ENCODE measurements at regions not wholly inside any gene's neighbourhood (a gene's known extent, or its start where the extent isn't known, plus 50 kb on each side); places are given as distances from the start of the nearest gene placed in this dataset.

- H3K4me3 ChIP-seq (ENCODE audit: low read depth in 2 of 2, low read length in 2 of 2), result no peak overlapping the region
- no peaks in the 10 kb centered on the region for H3K27me3 ChIP-seq (ENCODE audit: control insufficient read depth, insufficient read depth, low read length)
- H3K4me1 ChIP-seq (ENCODE audit: control insufficient read depth, insufficient read depth, low read length), result no peaks in the 10 kb centered on the region
- in situ Hi-C loops (cut with HindIII; ENCODE audit: low pct_unique_long_range_greater_than_20kb, low sequenced_read_pairs) (no loop called here), intact Hi-C loops (cut with micrococcal nuclease; ENCODE audit: unreplicated experiment) (no loop called here)
- no peak for DNase-seq (ENCODE audit: low read depth, low spot score)
- H3K27ac ChIP-seq (ENCODE audit: low read length), result no peak overlapping the region
- TF ChIP-seq TCF7L2 (IDR thresholded peaks at IDR 0.05; ENCODE audit: low read depth, low read length) (no peak), SIN3A (IDR thresholded peaks at IDR 0.05; ENCODE audit: borderline replicate concordance, insufficient read depth, low read depth, low read length) (no peak), POLR2AphosphoS5 (IDR thresholded peaks at IDR 0.05; ENCODE audit: low read depth, low read length) (no peak)
- TF ChIP-seq, protein P1, sequence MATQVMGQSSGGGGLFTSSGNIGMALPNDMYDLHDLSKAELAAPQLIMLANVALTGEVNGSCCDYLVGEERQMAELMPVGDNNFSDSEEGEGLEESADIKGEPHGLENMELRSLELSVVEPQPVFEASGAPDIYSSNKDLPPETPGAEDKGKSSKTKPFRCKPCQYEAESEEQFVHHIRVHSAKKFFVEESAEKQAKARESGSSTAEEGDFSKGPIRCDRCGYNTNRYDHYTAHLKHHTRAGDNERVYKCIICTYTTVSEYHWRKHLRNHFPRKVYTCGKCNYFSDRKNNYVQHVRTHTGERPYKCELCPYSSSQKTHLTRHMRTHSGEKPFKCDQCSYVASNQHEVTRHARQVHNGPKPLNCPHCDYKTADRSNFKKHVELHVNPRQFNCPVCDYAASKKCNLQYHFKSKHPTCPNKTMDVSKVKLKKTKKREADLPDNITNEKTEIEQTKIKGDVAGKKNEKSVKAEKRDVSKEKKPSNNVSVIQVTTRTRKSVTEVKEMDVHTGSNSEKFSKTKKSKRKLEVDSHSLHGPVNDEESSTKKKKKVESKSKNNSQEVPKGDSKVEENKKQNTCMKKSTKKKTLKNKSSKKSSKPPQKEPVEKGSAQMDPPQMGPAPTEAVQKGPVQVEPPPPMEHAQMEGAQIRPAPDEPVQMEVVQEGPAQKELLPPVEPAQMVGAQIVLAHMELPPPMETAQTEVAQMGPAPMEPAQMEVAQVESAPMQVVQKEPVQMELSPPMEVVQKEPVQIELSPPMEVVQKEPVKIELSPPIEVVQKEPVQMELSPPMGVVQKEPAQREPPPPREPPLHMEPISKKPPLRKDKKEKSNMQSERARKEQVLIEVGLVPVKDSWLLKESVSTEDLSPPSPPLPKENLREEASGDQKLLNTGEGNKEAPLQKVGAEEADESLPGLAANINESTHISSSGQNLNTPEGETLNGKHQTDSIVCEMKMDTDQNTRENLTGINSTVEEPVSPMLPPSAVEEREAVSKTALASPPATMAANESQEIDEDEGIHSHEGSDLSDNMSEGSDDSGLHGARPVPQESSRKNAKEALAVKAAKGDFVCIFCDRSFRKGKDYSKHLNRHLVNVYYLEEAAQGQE (IDR thresholded peaks at IDR 0.05; ENCODE audit: insufficient read depth in 1 of 2, low read depth in 2 of 2, low read length in 1 of 2), result no peak
- TF ChIP-seq, protein P2, sequence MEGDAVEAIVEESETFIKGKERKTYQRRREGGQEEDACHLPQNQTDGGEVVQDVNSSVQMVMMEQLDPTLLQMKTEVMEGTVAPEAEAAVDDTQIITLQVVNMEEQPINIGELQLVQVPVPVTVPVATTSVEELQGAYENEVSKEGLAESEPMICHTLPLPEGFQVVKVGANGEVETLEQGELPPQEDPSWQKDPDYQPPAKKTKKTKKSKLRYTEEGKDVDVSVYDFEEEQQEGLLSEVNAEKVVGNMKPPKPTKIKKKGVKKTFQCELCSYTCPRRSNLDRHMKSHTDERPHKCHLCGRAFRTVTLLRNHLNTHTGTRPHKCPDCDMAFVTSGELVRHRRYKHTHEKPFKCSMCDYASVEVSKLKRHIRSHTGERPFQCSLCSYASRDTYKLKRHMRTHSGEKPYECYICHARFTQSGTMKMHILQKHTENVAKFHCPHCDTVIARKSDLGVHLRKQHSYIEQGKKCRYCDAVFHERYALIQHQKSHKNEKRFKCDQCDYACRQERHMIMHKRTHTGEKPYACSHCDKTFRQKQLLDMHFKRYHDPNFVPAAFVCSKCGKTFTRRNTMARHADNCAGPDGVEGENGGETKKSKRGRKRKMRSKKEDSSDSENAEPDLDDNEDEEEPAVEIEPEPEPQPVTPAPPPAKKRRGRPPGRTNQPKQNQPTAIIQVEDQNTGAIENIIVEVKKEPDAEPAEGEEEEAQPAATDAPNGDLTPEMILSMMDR (IDR thresholded peaks at IDR 0.05), result no peak
- H3K36me3 ChIP-seq (ENCODE audit: control insufficient read depth, insufficient read depth, low read length), result no peaks in the 10 kb centered on the region
- no peaks in the 10 kb centered on the region for H3K9me3 ChIP-seq (ENCODE audit: control insufficient read depth, insufficient read depth, low read depth, low read length)
- no TSS peak for BruUV-seq (replicated peaks)
- no peak for ATAC-seq
- ChIA-PET POLR2A (no interaction called here), CTCF (no interaction called here)
Observed at GRCh38 chr9:80407220-80407619, 835.5 kb downstream of the TLE4 start.

DNA sequence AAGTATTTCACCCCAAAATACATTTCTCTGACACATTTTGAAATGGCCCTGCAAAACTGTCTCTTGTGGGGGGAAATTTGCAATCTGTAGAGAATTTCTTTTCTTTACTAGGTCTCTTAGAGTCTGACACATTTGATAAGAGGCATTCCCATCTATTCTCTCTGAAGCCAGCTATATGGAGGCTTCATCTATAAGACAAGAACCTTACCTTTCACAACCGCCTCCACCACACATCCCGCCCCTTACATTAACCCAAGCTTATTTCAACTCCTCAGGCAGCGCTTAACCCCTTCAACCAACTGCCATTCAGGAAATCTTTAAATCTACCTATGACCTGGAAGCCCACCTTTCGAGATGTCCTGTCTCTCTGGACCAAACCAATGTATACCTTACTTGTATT is 829.5 kb downstream of the TLE4 start:
- ATAC-seq (no peak), DNase-seq (ENCODE audit: low read depth, low spot score) (no peak)
- ChIA-PET CTCF (no interaction called here), POLR2A (no interaction called here)
- H3K4me3 ChIP-seq (ENCODE audit: low read depth in 2 of 2, low read length in 2 of 2), result no peak overlapping the region
- no peaks in the 10 kb centered on the region for H3K36me3 ChIP-seq (ENCODE audit: control insufficient read depth, insufficient read depth, low read length)
- intact Hi-C loops (cut with micrococcal nuclease; ENCODE audit: unreplicated experiment) (no loop called here), in situ Hi-C loops (cut with HindIII; ENCODE audit: low pct_unique_long_range_greater_than_20kb, low sequenced_read_pairs) (no loop called here)
- no peak overlapping the region for H3K27ac ChIP-seq (ENCODE audit: low read length)
- TF ChIP-seq, protein P1 (IDR thresholded peaks at IDR 0.05; ENCODE audit: insufficient read depth in 1 of 2, low read depth in 2 of 2, low read length in 1 of 2), result no peak
- TF ChIP-seq, protein P2 (IDR thresholded peaks at IDR 0.05), result no peak
- TF ChIP-seq POLR2AphosphoS5 (IDR thresholded peaks at IDR 0.05; ENCODE audit: low read depth, low read length), result no peak
- TF ChIP-seq TCF7L2 (IDR thresholded peaks at IDR 0.05; ENCODE audit: low read depth, low read length), result no peak
- TF ChIP-seq SIN3A (IDR thresholded peaks at IDR 0.05; ENCODE audit: borderline replicate concordance, insufficient read depth, low read depth, low read length), result no peak
- no TSS peak for BruUV-seq (replicated peaks)
- H3K4me1 ChIP-seq (ENCODE audit: control insufficient read depth, insufficient read depth, low read length), result no peaks in the 10 kb centered on the region
- no peaks in the 10 kb centered on the region for H3K27me3 ChIP-seq (ENCODE audit: control insufficient read depth, insufficient read depth, low read length)
- H3K9me3 ChIP-seq (ENCODE audit: control insufficient read depth, insufficient read depth, low read depth, low read length), result no peaks in the 10 kb centered on the region

Measured in Panc1 (cell line).